HG03457 (cell line): ENCODE measurements at regions not wholly inside any gene's neighbourhood (a gene's known extent, or its start where the extent isn't known, plus 50 kb on each side); places are given as distances from the start of the nearest gene placed in this dataset.

ENCODE experiments used
- ATAC-seq: cut with Tn5 transposase; IDR thresholded peaks from one replicate; pipeline ENCODE4 v1.9.1; 2021; ENCODE audit warnings: moderate number of reproducible peaks; ENCODE audit not compliant: unreplicated experiment

GRCh38 chr18:1906421-1906820 is 664.9 kb downstream of the METTL4 start:
- no peak for ATAC-seq

DNA sequence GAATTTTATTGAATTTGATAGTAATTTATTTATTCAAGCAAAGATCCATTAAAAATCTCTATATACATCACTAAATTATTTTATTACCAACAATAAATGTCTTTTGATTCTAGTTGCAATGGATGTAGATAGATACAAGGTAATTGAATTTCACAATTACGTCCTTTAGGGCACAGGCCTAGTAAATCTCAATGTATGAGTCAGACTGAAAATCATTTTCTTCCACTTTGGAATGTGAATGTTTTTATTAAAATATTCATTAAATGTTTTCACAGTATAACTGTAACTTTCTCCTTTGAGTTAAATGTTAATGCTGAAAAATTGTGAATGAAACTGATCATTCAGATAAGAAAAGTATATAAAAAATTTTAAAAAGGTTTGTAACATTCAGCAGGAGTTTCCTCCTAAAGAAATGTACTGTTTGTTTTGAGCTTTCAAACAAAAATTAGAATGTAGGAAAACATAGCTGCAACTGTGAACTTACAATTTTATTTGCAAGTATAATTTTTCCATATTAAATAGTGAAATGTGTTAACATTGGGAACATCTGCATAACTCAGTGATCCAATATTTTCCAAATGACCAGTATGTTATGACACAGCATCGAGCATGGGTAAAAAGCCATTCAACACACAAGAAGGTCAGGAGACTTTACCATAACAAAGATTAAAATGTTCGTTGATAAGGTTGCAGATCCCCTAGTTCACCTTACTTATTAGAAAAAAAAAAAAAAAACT is 663.7 kb downstream of the METTL4 start:
- ATAC-seq, result no peak

DNA sequence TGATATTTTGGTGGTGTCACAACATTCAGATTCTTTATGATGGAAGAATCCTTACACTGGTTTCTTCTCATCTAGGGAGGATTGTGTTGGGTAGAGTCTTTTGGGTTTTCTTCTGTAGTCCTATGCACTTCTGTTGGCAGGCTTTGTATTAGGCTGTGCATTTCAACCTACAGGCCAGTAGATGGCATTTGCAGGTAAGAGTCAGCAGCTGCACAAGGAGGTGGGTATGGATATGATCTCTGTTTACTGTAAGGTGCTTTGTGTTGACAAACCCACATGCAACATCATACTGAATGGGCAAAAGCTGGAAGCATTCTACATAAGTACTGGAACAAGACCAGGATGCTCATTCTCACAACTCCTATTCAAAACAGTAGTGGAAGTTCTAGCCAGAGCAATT is 656.8 kb downstream of the METTL4 start:
- no peak for ATAC-seq

- no peak for ATAC-seq
Observed at GRCh38 chr18:1916869-1917523, 654.3 kb downstream of the METTL4 start.

DNA sequence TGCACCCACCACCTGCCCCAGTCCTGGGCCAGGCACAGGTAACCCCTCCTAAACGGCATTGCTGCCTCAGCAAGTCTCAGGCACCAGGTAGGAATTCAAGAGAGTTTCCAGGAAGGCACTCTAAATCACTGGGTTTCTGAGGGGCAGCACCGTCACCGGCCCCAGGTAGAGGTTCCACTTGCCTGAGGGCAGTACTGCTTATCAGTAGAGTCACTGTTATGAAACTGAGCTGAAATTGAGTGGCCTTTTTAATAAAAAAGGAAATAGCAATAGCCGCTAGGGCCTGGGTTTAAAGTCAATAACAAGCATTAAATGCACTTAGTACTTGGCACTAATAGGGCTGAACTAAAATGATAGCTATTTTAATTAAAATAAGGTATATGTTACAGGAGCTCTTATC is 653.7 kb downstream of the METTL4 start:
- no peak for ATAC-seq

DNA sequence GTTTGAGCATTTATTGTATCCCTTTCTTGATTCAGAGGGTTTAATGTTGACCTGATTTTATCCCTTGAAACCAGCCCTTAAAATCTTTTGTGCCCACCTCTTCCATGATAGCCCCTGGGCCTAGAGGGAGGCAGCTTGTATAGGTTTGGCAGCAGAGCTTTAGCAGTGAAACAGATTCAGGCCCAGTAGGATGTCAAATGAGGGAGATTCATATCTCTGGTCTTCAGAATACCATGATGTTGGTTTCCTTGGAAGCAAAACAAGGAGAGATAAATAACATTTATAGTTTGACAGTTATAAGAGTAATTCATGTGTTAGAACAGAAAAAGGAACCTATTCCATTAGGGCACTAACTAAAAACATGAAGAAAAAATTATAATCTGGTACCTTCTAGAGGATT is 649.2 kb downstream of the METTL4 start:
- no peak for ATAC-seq

- ATAC-seq, result no peak
Observed at GRCh38 chr18:1928711-1929110, 642.6 kb downstream of the METTL4 start.

GRCh38 chr18:1929720-1930119 is 641.6 kb downstream of the METTL4 start:
- no peak for ATAC-seq

DNA sequence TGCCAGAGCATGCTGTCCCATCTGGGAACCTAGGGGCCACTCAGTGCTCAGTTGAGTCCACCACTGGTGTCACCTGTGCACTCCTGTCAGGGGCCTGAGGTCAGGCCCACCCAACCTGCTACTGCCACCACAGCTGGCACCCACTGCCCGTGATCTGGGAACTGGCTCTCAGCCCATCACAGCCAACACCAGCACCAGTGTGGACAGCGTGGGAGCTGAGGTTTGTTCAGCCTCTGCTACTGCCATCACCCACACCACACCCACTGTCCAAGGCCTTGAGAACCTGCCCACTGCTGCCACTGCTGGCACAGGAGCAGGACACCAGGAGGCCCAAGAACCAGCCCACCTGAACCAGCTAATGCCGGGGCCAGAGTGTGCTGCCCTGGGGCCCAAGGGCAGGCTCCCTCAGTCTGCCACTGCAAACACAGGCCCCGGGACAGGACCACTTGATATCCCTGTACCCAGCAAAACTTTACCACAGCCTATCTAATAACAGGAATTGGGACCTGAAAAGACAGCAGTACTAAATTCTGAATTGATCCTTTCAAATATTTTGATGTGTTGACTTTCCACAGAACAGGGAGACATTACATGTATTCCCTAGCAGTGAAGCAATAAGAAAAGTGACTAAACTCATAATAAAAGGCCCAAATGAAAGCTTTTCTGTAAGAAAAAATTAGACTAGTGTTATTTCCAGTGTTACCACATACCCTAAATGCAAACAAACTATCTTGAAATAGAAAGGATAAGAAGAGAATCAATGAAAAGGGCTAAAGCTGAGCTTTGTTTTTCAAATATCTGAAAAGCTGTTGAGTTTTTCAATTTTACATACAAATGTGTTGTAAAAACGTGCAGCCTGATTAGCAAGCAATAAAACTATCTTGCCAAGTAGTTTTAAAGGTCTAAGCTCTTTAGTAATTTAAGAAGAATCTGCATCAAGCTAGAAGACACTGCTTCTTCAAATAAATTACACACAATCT is 640.7 kb downstream of the METTL4 start:
- no peak for ATAC-seq

DNA sequence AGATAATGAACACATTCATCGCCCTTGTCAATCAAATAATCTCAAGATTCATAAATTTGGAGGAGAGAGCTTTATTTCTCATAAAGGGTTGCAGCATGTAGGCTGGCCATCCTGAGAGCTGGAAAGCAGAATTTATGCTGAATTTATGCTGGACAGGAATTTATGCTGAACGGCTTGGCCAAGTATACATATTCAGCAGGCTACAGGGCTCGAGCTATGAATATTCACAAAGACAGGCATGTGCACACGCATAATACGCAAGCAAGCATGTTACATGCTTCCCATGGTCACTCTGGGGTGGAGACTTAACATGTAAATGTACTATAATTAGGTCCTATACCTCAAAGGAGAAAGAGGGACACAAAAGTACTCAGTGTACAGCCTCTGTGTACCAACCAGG is 618.8 kb downstream of the METTL4 start:
- ATAC-seq, result no peak

DNA sequence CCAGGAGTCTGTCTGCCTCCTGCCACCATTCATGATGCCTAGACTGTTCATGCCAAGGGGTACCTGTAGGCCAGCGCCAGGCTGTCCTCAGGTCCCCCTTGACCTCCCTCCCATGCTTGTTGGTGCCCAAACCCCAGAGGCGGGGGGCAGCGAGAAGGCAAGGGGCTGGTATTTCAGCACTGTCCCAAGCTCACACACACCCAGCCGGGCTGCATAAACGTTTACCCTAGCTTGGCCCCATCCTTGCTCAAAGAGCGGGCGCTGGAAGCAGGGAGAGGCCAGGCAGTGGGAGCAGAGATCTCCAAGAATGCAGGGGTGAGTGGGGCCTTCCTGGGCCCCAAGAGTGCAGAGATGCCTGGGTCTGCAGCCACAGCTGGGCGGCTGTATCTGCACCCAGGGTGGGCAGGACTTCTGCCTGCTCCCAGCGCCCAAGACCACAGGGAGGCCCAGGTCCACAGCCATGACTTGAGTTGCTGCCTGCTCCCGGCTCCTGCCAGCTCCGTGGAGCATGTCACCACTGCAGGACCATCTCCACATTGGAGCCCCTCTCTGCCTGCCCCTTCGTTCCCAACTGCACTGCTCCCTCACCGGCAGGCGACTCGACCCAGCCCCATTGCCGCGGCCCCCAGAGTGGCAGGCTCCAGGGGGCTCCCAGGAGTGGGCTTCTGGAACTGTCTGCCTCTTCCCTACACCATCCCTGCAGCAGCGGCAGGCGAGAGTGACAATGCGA is 616.6 kb downstream of the METTL4 start:
- no peak for ATAC-seq

- ATAC-seq, result no peak
Observed at GRCh38 chr18:1958798-1959197, 612.5 kb downstream of the METTL4 start.

DNA sequence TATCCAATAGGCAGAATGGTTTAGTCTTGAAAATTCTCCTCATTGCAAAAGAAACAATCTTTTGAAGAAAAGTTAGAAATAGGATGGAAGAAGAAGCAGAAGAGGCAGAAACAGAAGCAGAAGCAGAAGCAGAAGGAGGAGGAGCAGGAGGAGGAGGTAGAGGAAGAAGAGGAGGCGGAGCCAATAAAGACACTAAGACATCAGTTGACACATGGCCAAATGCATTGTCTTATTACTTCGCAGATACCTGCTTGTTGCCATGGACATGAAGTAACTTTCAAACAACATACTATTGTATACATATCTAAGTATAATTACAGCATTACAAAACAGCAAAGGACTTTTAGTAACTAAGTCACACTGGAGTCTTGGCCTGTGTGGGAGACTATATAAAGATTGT is 606.3 kb downstream of the METTL4 start:
- no peak for ATAC-seq

DNA sequence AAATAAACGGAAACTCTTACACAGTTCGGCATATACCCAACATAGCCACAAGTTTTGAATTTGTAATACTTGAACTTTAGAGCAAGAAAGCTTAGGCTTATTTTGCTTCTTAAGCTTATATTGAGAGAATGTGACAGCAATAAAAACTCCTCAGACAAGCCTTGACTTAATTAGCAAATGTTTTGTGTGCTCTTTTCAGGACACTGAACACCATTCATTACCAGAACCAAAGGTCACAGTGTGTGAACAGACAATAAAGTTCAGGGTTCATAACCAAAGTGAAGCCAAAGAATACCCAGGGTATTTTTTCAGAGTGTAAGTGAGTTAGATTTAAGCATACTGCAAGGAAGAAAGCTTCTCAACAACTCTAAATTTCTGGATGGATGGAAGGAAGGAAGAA is 605.8 kb downstream of the METTL4 start:
- no peak for ATAC-seq

DNA sequence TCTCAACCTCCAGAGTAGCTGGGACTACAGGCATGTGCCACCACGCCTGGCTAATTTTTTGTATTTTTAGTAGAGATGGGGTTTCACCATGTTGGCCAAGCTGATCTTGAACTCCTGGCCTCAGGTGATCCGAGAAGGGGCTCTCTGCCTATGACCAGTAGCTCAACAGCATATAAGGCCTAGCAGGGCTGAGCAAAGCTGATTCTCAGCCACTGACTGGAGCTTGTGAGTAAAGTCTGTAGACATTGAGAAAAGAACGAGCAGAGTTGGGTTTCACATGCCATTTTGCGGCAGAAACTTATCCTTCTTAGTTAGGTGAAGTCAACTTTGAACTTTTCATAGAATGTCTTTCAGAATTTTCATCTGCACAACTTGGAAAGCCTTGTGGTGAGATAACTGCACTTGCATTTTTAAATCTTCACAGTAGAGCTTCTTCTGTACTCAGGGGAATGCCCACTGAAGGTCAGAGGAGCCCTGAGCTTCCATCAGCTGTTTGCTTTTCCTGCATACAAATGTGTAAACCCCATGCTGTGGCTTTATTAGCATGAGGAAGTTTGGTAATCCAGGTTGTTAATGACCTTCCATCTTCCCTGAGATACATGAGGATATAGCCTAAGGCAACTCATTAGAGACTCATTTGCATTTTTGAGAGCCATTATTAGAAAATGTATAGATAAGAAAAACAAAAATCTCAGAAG is 602.4 kb downstream of the METTL4 start:
- no peak for ATAC-seq

GRCh38 chr18:1976484-1976883 is 594.8 kb downstream of the METTL4 start:
- ATAC-seq, result no peak

DNA sequence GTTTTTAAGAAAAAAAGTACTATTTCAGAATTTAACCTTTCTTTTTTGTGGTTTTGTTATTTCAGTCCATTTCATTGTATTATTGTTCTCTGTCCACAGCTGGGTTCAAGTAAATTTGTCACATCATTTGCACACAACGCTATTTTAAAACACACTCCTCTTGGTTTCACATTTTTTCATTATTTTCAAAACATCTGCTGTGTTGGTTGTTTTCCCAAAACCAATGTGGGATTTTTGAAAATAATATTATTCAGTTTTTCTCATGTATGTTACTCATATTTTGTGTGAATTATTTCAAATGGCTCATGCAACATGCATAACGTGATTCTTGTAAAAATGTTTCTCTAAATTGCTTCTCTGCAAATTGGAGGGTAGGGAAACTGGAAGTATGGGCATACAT is 589.2 kb downstream of the METTL4 start:
- no peak for ATAC-seq

- ATAC-seq, result no peak
Observed at GRCh38 chr18:1983746-1984515, 587.4 kb downstream of the METTL4 start.

GRCh38 chr18:1993866-1994265 is 577.4 kb downstream of the METTL4 start:
- no peak for ATAC-seq

DNA sequence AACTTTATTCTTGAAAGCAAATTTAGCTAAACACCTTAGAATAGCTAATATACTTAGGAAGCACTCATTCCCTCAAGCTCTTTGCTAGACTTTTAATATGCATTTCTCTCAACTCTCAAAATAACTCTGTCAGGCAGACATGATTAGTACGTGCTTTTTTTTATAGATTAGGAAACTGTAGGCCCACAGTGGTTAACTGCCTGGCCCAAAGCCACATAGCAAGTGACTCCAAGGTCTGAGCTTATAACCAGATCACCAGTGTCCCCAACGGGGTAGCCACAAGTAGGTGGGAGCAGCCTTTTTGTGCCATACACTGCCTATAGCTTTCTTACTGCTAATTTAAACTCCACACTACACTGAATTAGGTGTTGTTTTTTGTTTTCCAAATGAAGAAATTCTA is 576.8 kb downstream of the METTL4 start:
- ATAC-seq, result no peak
